ENCODE measurements at regions not wholly inside any gene's neighbourhood (a gene's known extent, or its start where the extent isn't known, plus 50 kb on each side); places are given as distances from the start of the nearest gene placed in this dataset.

GRCh38 chr13:107239213-107239612 is 671.3 kb upstream of the ARGLU1 start:
- no peak for TF ChIP-seq CTCF (conservative IDR thresholded peaks at IDR 0.05)
- no peak for TF ChIP-seq ZFX (IDR thresholded peaks at IDR 0.05)

Measured in C4-2B (cell line).